ENCODE measurements at regions not wholly inside any gene's neighbourhood (a gene's known extent, or its start where the extent isn't known, plus 50 kb on each side); places are given as distances from the start of the nearest gene placed in this dataset.

- 67 to 92% methylated on average over 1 of the region's 1 CpG for WGBS, 2 donors (ENCODE audit: low coverage in 1 of 2)
- Histone ChIP-seq H3K4me1 (no peaks in the 10 kb centered on the region), H3K27ac (no peak overlapping the region), H3K36me3 (no peaks in the 10 kb centered on the region), H3K27me3 (no peaks in the 10 kb centered on the region), H3K4me3 (no peak overlapping the region), H3K9me3 (no peaks in the 10 kb centered on the region)
- intact Hi-C loops (cut with DNase I; ENCODE audit: low total_unique reads) (no loop called here), in situ Hi-C loops (cut with MboI; ENCODE audit: low pct_ligation_motif_present in 1 of 4, low pct_unique_long_range_greater_than_20kb in 1 of 4, low sequenced_read_pairs in 3 of 4) (no loop called here)
- no peak for DNase-seq
- TF ChIP-seq CTCF (IDR thresholded peaks at IDR 0.05) (no peak), POLR2A (IDR thresholded peaks at IDR 0.05) (no peak), POLR2AphosphoS5 (IDR thresholded peaks at IDR 0.05) (no peak), EP300 (IDR thresholded peaks at IDR 0.05; ENCODE audit: low read depth) (no peak)
Observed at GRCh38 chr21:19724081-19724480, 1274.1 kb upstream of the NCAM2 start.

- TF ChIP-seq EP300 (IDR thresholded peaks at IDR 0.05; ENCODE audit: low read depth), result no peak
- no peak overlapping the region for H3K27ac ChIP-seq
- H3K4me1 ChIP-seq, result peaks cover 0 to 8% (median 0%) of the 10 kb centered on the region in 4 donors
- H3K36me3 ChIP-seq, result no peaks in the 10 kb centered on the region
- WGBS, 2 donors (ENCODE audit: low coverage in 1 of 2), result 18 to 21% methylated on average over 2 of the region's 2 CpGs
- H3K9me3 ChIP-seq, result no peaks in the 10 kb centered on the region
- in situ Hi-C loops (cut with MboI; ENCODE audit: low pct_ligation_motif_present in 1 of 4, low pct_unique_long_range_greater_than_20kb in 1 of 4, low sequenced_read_pairs in 3 of 4) (no loop called here), intact Hi-C loops (cut with DNase I; ENCODE audit: low total_unique reads) (no loop called here)
- no peaks in the 10 kb centered on the region for H3K27me3 ChIP-seq
- H3K4me3 ChIP-seq, result no peak overlapping the region
- no peak for DNase-seq
Observed at GRCh38 chr21:19731251-19731650, 1267.0 kb upstream of the NCAM2 start.

- intact Hi-C loops (cut with DNase I; ENCODE audit: low total_unique reads) (no loop called here), in situ Hi-C loops (cut with MboI; ENCODE audit: low pct_ligation_motif_present in 1 of 4, low pct_unique_long_range_greater_than_20kb in 1 of 4, low sequenced_read_pairs in 3 of 4) (no loop called here)
- Histone ChIP-seq H3K27me3 (no peaks in the 10 kb centered on the region), H3K9me3 (no peaks in the 10 kb centered on the region), H3K27ac (no peak overlapping the region), H3K4me3 (no peak overlapping the region), H3K36me3 (no peaks in the 10 kb centered on the region), H3K4me1 (no peaks in the 10 kb centered on the region)
- WGBS, 2 donors (ENCODE audit: low coverage in 1 of 2), result 92 to 95% methylated on average over 13 to 19 of the region's 19 CpGs
- TF ChIP-seq EP300 (IDR thresholded peaks at IDR 0.05; ENCODE audit: low read depth) (no peak), POLR2AphosphoS5 (IDR thresholded peaks at IDR 0.05) (no peak), POLR2A (IDR thresholded peaks at IDR 0.05) (no peak), CTCF (IDR thresholded peaks at IDR 0.05) (no peak)
- DNase-seq, result no peak
Observed at GRCh38 chr21:19759836-19760235, 1238.4 kb upstream of the NCAM2 start.

GRCh38 chr21:19767546-19767945 lies 1230.7 kb upstream of the NCAM2 start:
- Histone ChIP-seq H3K27me3 (no peaks in the 10 kb centered on the region), H3K4me3 (no peak overlapping the region), H3K9me3 (no peaks in the 10 kb centered on the region), H3K27ac (no peak overlapping the region), H3K4me1 (no peaks in the 10 kb centered on the region), H3K36me3 (no peaks in the 10 kb centered on the region)
- no peak for DNase-seq
- intact Hi-C loops (cut with DNase I; ENCODE audit: low total_unique reads) (no loop called here), in situ Hi-C loops (cut with MboI; ENCODE audit: low pct_ligation_motif_present in 1 of 4, low pct_unique_long_range_greater_than_20kb in 1 of 4, low sequenced_read_pairs in 3 of 4) (no loop called here)
- 28 to 40% methylated on average over 1 of the region's 1 CpG for WGBS, 2 donors (ENCODE audit: low coverage in 1 of 2)
- TF ChIP-seq POLR2A (IDR thresholded peaks at IDR 0.05) (no peak), POLR2AphosphoS5 (IDR thresholded peaks at IDR 0.05) (no peak), EP300 (IDR thresholded peaks at IDR 0.05; ENCODE audit: low read depth) (no peak), CTCF (IDR thresholded peaks at IDR 0.05) (no peak)

- in situ Hi-C loops (cut with MboI; ENCODE audit: low pct_ligation_motif_present in 1 of 4, low pct_unique_long_range_greater_than_20kb in 1 of 4, low sequenced_read_pairs in 3 of 4), result no loop called here
- H3K27me3 ChIP-seq, result no peaks in the 10 kb centered on the region
- H3K4me3 ChIP-seq, result no peak overlapping the region
- H3K36me3 ChIP-seq, result no peaks in the 10 kb centered on the region
- DNase-seq, result no peak
- intact Hi-C loops (cut with DNase I; ENCODE audit: low total_unique reads), result no loop called here
- H3K4me1 ChIP-seq, result no peaks in the 10 kb centered on the region
- H3K9me3 ChIP-seq, result no peaks in the 10 kb centered on the region
- 66 to 80% methylated on average over 2 of the region's 2 CpGs for WGBS, 2 donors (ENCODE audit: low coverage in 1 of 2)
- no peak overlapping the region for H3K27ac ChIP-seq
- TF ChIP-seq POLR2A (IDR thresholded peaks at IDR 0.05) (no peak), POLR2AphosphoS5 (IDR thresholded peaks at IDR 0.05) (no peak)
Observed at GRCh38 chr21:19771881-19772280, 1226.3 kb upstream of the NCAM2 start.
